Upper lobe of left lung (tissue), 4 donors: ENCODE measurements at regions not wholly inside any gene's neighbourhood (a gene's known extent, or its start where the extent isn't known, plus 50 kb on each side); places are given as distances from the start of the nearest gene placed in this dataset.

Experiments used
- CTCF ChIP-seq, 6 experiments: fragments of 450-650 bp in 4 of 6; fragments of 200-600 bp in 2 of 6; sonication (generic) in 2 of 6; IDR thresholded peaks; one replicate each; pipeline ENCODE4 v1.5.1; 2016 to 2019; ENCODE audit warnings: antibody characterized with exemption in 6 of 6
- POLR2A ChIP-seq, 4 donors: fragments of 450-650 bp; IDR thresholded peaks; one replicate each; pipeline ENCODE4 v1.5.1; 2016 to 2017; ENCODE audit warnings: antibody characterized with exemption in 4 of 4, mild to moderate bottlenecking in 2 of 4
- POLR2AphosphoS5 ChIP-seq, 2 donors: sonication (generic); formaldehyde crosslinking; IDR thresholded peaks; one replicate each; pipeline ENCODE4 v1.5.1; 2017; ENCODE audit warnings: antibody characterized with exemption in 2 of 2

- TF ChIP-seq CTCF (IDR thresholded peaks at IDR 0.05): no peak
- TF ChIP-seq POLR2A (IDR thresholded peaks at IDR 0.05): no peak
- no peak for TF ChIP-seq POLR2AphosphoS5 (IDR thresholded peaks at IDR 0.05)
Observed at GRCh38 chr19:33933931-33934330, 137.3 kb downstream of the KCTD15 start.
